Loucy (cell line): ENCODE measurements at regions not wholly inside any gene's neighbourhood (a gene's known extent, or its start where the extent isn't known, plus 50 kb on each side); places are given as distances from the start of the nearest gene placed in this dataset.

ENCODE experiments used
- CTCF ChIP-seq: fragments of 200-600 bp; sonication (generic); conservative IDR thresholded peaks from 2 replicates; pipeline ENCODE4 v1.5.1; 2014; ENCODE audit warnings: mild to moderate bottlenecking, antibody characterized with exemption, low read length
- EZH2phosphoT487 ChIP-seq: fragments of 200-600 bp; IDR thresholded peaks from 2 replicates; pipeline ENCODE4 v1.6.1; 2018; ENCODE audit warnings: antibody characterized with exemption, mild to moderate bottlenecking, moderate library complexity, borderline replicate concordance

GRCh38 chr20:24066076-24066700 lies 77.6 kb upstream of the GGTLC1 start:
- TF ChIP-seq CTCF (no peak), EZH2phosphoT487 (no peak)
